ENCODE measurements at regions not wholly inside any gene's neighbourhood (a gene's known extent, or its start where the extent isn't known, plus 50 kb on each side); places are given as distances from the start of the nearest gene placed in this dataset.
"Not testable (repeated sequence)": the region's sequence is repeated elsewhere in the genome, so short reads cannot be mapped to it uniquely, and the experiment has no call there.

- no peak for DNase-seq
Observed at GRCh38 chr11:23781803-23782560, 714.9 kb upstream of the LUZP2 start.

GRCh38 chr11:23786974-23787373 lies 709.9 kb upstream of the LUZP2 start:
- not testable (repeated sequence) for DNase-seq

- no peak for DNase-seq
Observed at GRCh38 chr11:23789200-23789853, 707.5 kb upstream of the LUZP2 start.

GRCh38 chr11:23789938-23790371 lies 706.9 kb upstream of the LUZP2 start:
- peak; percentile 82 for DNase-seq

- no peak for DNase-seq
Observed at GRCh38 chr11:23797624-23798419, 699.0 kb upstream of the LUZP2 start.

GRCh38 chr11:23834306-23834705 lies 662.5 kb upstream of the LUZP2 start:
- DNase-seq, result peak; percentile 10

GRCh38 chr11:23836981-23837380 lies 659.9 kb upstream of the LUZP2 start:
- DNase-seq, result peak; percentile 58

- no peak for DNase-seq
Observed at GRCh38 chr11:23840872-23841271, 656.0 kb upstream of the LUZP2 start.

GRCh38 chr11:23846902-23847422 lies 649.9 kb upstream of the LUZP2 start:
- DNase-seq, result no peak

- no peak for DNase-seq
Observed at GRCh38 chr11:23851216-23851615, 645.6 kb upstream of the LUZP2 start.

- peak; percentile 74 for DNase-seq
Observed at GRCh38 chr11:23856654-23857053, 640.2 kb upstream of the LUZP2 start.

GRCh38 chr11:23859087-23859486 lies 637.8 kb upstream of the LUZP2 start:
- DNase-seq, result no peak

GRCh38 chr11:23861615-23862014 lies 635.2 kb upstream of the LUZP2 start:
- no peak for DNase-seq

GRCh38 chr11:23865341-23865975 lies 631.4 kb upstream of the LUZP2 start:
- peak; percentile 1 for DNase-seq

GRCh38 chr11:23866641-23867040 lies 630.2 kb upstream of the LUZP2 start:
- DNase-seq, result peak; percentile 21

GRCh38 chr11:23869671-23870070 lies 627.2 kb upstream of the LUZP2 start:
- no peak for DNase-seq

- DNase-seq, result no peak
Observed at GRCh38 chr11:23873406-23873805, 623.4 kb upstream of the LUZP2 start.

- DNase-seq, result peak; percentile 40
Observed at GRCh38 chr11:23875176-23875850, 621.5 kb upstream of the LUZP2 start.

- DNase-seq, result not testable (repeated sequence)
Observed at GRCh38 chr11:23883426-23884048, 613.3 kb upstream of the LUZP2 start.

- DNase-seq, result no peak
Observed at GRCh38 chr11:23884341-23884740, 612.5 kb upstream of the LUZP2 start.

GRCh38 chr11:23885801-23886200 lies 611.1 kb upstream of the LUZP2 start:
- DNase-seq, result no peak

- DNase-seq, result not testable (repeated sequence)
Observed at GRCh38 chr11:23887122-23887521, 609.7 kb upstream of the LUZP2 start.
